Heart left ventricle (tissue), 13 donors: ENCODE measurements at regions not wholly inside any gene's neighbourhood (a gene's known extent, or its start where the extent isn't known, plus 50 kb on each side); places are given as distances from the start of the nearest gene placed in this dataset.

Experiments
- CTCF ChIP-seq, 12 donors: fragments of 200-600 bp; sonication (generic) in 4 of 12; IDR thresholded peaks; one replicate each; pipeline versions ENCODE4 v1.5.0 to v1.8.0; 2018 to 2022; ENCODE audit warnings: antibody characterized with exemption in 12 of 12, mild to moderate bottlenecking in 5 of 12
- POLR2A ChIP-seq, 2 donors: fragments of 450-650 bp; IDR thresholded peaks; one replicate each; pipeline ENCODE4 v1.6.1; 2017; ENCODE audit warnings: antibody characterized with exemption in 2 of 2, mild to moderate bottlenecking in 2 of 2, moderate library complexity in 2 of 2
- donor health status: ischemic (EF 13 %, LVEDD 7.1; RV severe dilation, severe dysfunction).
- donor health status: DM: no; HTN: yes; CAD: no.
- donor health status: DM: no; HTN: no; CAD: no.
- donor health status: ischemic (EF 25% LVEDD 6.9; RV normal size, moderate dysfunction).
- donor health status: ischemic (EF 25% LVEDD 5.7; RV mildly dilated, moderate dysfunction).
- donor health status: ischemic (EF 35%, LVEDD 5.7; RV mildly dilated, moderate dysfunction).
- donor health status: nonischemic (EF 11% LVEDD 7.7; RV severe dilation, severe dysfunction).
- donor health status: DM: yes; HTN: yes; CAD: no.
- donor health status: PGD.
- donor health status: ischemic (EF 29% LVEDD 5.4; RV normal size, mild dysfunction).
- donor health status: nonischemic (EF 23%, LVEDD 6.1; RV moderate dilation, normal function).

GRCh38 chr1:105210747-105211146 is 1461.0 kb downstream of the AMY1C start:
- TF ChIP-seq CTCF (IDR thresholded peaks at IDR 0.05), result no peak
- no peak for TF ChIP-seq POLR2A (IDR thresholded peaks at IDR 0.05)
